K562 (cell line): ENCODE measurements at regions not wholly inside any gene's neighbourhood (a gene's known extent, or its start where the extent isn't known, plus 50 kb on each side); places are given as distances from the start of the nearest gene placed in this dataset.

Experiments used
- ATF6 ChIP-seq: sonication (generic); formaldehyde crosslinking; IDR thresholded peaks from 2 replicates; pipeline ENCODE4 v1.4.0; 2020; ENCODE audit warnings: mild to moderate bottlenecking, missing genetic modification reagents
- CBX2 ChIP-seq: fragments of 200-600 bp; sonication (generic); IDR thresholded peaks from one replicate; pipeline ENCODE4 v1.6.1; 2012; ENCODE audit warnings: mild to moderate bottlenecking, low read length, inconsistent platforms; ENCODE audit not compliant: insufficient read depth, poor library complexity, severe bottlenecking
- CXXC5 ChIP-seq: fragments of 250-450 bp; sonication (Bioruptor Pico); IDR thresholded peaks from 2 replicates; pipeline ENCODE4 v1.8.0; 2022; ENCODE audit warnings: inconsistent platforms, mild to moderate bottlenecking, moderate library complexity
- EP300 ChIP-seq: IDR thresholded peaks from 2 replicates; pipeline ENCODE4 v1.6.1; 2012; ENCODE audit warnings: low read length, improper control_type of control experiment
- EZH2 ChIP-seq: IDR thresholded peaks from 2 replicates; pipeline ENCODE4 v1.6.1; 2012; ENCODE audit warnings: low read depth, mild to moderate bottlenecking, inconsistent platforms, low read length, borderline replicate concordance
- FOXM1 ChIP-seq, 2 experiments: fragments of 450-650 bp in 1 of 2; sonication (generic) in 1 of 2; formaldehyde crosslinking in 1 of 2; IDR thresholded peaks; 2 replicates each; pipeline versions ENCODE4 v1.6.1 to v1.9.0; 2017 to 2022; ENCODE audit warnings: low read depth in 2 of 2, mild to moderate bottlenecking in 2 of 2, missing genetic modification reagents in 1 of 2, moderate library complexity in 1 of 2
- MYC ChIP-seq, 2 experiments: fragments of 250-450 bp in 1 of 2; sonication (Bioruptor Pico) in 1 of 2; IDR thresholded peaks; 2 replicates each; pipeline versions ENCODE4 v1.5.1 to v1.6.1; 2012 to 2021; ENCODE audit warnings: low read depth in 2 of 2, borderline replicate concordance in 1 of 2, improper control_type of control experiment in 1 of 2, low read length in 1 of 2, mild to moderate bottlenecking in 1 of 2, moderate library complexity in 1 of 2
- PML ChIP-seq: IDR thresholded peaks from 2 replicates; pipeline ENCODE4 v1.6.1; 2012; ENCODE audit warnings: low read length, inconsistent platforms
- THRA ChIP-seq: fragments of 450-650 bp; IDR thresholded peaks from 2 replicates; pipeline ENCODE4 v1.6.1; 2017; ENCODE audit warnings: mild to moderate bottlenecking, moderate library complexity
- ZNF24 ChIP-seq: fragments of 450-650 bp; IDR thresholded peaks from 2 replicates; pipeline ENCODE4 v1.6.1; 2016
- ZNF766 ChIP-seq: fragments of 200-800 bp; sonication (Bioruptor generic); conservative IDR thresholded peaks from 2 replicates; pipeline ENCODE4 v1.6.1; 2016; ENCODE audit warnings: missing genetic modification characterization, missing compliant biosample characterization
- TF ChIP-seq, protein P1 (sequence below): sonication (generic); formaldehyde crosslinking; IDR thresholded peaks from 2 replicates; pipeline ENCODE4 v1.8.0; 2022; ENCODE audit warnings: mild to moderate bottlenecking, missing genetic modification reagents, borderline replicate concordance

- TF ChIP-seq CBX2 (no peak), EZH2 (no peak), CXXC5 (no peak), ATF6 (CRISPR knock-in tag) (no peak), ZNF24 (no peak), PML (no peak), MYC (IDR thresholded peaks at IDR 0.05; ENCODE audit: low read depth, low read length) (no peak), MYC (CRISPR knock-in tag; IDR thresholded peaks at IDR 0.05; ENCODE audit: borderline replicate concordance, low read depth) (no peak), EP300 (no peak), THRA (no peak), FOXM1 (IDR thresholded peaks at IDR 0.05; ENCODE audit: low read depth) (no peak), FOXM1 (CRISPR knock-in tag; IDR thresholded peaks at IDR 0.05; ENCODE audit: low read depth) (no peak), ZNF766 (CRISPR knock-in tag) (no peak)
- TF ChIP-seq, protein P1, sequence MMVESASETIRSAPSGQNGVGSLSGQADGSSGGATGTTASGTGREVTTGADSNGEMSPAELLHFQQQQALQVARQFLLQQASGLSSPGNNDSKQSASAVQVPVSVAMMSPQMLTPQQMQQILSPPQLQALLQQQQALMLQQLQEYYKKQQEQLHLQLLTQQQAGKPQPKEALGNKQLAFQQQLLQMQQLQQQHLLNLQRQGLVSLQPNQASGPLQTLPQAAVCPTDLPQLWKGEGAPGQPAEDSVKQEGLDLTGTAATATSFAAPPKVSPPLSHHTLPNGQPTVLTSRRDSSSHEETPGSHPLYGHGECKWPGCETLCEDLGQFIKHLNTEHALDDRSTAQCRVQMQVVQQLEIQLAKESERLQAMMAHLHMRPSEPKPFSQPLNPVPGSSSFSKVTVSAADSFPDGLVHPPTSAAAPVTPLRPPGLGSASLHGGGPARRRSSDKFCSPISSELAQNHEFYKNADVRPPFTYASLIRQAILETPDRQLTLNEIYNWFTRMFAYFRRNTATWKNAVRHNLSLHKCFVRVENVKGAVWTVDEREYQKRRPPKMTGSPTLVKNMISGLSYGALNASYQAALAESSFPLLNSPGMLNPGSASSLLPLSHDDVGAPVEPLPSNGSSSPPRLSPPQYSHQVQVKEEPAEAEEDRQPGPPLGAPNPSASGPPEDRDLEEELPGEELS, result no peak
Observed at GRCh38 chr9:107673861-107674720, 184.5 kb upstream of the KLF4 start.
